ENCODE measurements at regions not wholly inside any gene's neighbourhood (a gene's known extent, or its start where the extent isn't known, plus 50 kb on each side); places are given as distances from the start of the nearest gene placed in this dataset.

- Histone ChIP-seq H3K27ac (ENCODE audit: low read depth, low read length, poor library complexity, severe bottlenecking) (no peak overlapping the region), H3K36me3 (ENCODE audit: insufficient read depth, low read length, poor library complexity, severe bottlenecking) (no peaks in the 10 kb centered on the region), H3K27me3 (replicated peaks; ENCODE audit: insufficient read depth, low read depth, low read length, poor library complexity) (no peaks in the 10 kb centered on the region), H3K4me1 (ENCODE audit: insufficient read depth, low read length, poor library complexity, severe bottlenecking) (no peaks in the 10 kb centered on the region), H3K9me3 (ENCODE audit: low read depth, low read length, poor library complexity, severe bottlenecking) (no peaks in the 10 kb centered on the region), H3K4me3 (ENCODE audit: low read depth, low read length, poor library complexity, severe bottlenecking) (no peak overlapping the region)
- intact Hi-C loops (cut with micrococcal nuclease; ENCODE audit: unreplicated experiment) = no loop called here
- no peak for TF ChIP-seq EZH2 (IDR thresholded peaks at IDR 0.05; ENCODE audit: borderline replicate concordance, low read depth, low read length, poor library complexity, severe bottlenecking)
- TF ChIP-seq CTCF (conservative IDR thresholded peaks at IDR 0.05; ENCODE audit: low read depth, low read length) = no peak
- BruUV-seq (replicated peaks) = no TSS peak
- CTCF ChIA-PET = no interaction called here
- POLR2A ChIA-PET (ENCODE audit: low non-redundant PET) = no interaction called here
- DNase-seq (ENCODE audit: low spot score) = no peak
Observed at GRCh38 chr6:54440549-54440948, 132.3 kb downstream of the TINAG start.

GRCh38 chr6:54441020-54441419, 132.8 kb downstream of the TINAG start:
- H3K27ac ChIP-seq (ENCODE audit: low read depth, low read length, poor library complexity, severe bottlenecking) = no peak overlapping the region
- ChIA-PET POLR2A (ENCODE audit: low non-redundant PET) (no interaction called here), CTCF (no interaction called here)
- no peak for TF ChIP-seq EZH2 (IDR thresholded peaks at IDR 0.05; ENCODE audit: borderline replicate concordance, low read depth, low read length, poor library complexity, severe bottlenecking)
- TF ChIP-seq CTCF (conservative IDR thresholded peaks at IDR 0.05; ENCODE audit: low read depth, low read length) = no peak
- H3K27me3 ChIP-seq (replicated peaks; ENCODE audit: insufficient read depth, low read depth, low read length, poor library complexity) = no peaks in the 10 kb centered on the region
- intact Hi-C loops (cut with micrococcal nuclease; ENCODE audit: unreplicated experiment) = no loop called here
- no TSS peak for BruUV-seq (replicated peaks)
- DNase-seq (ENCODE audit: low spot score) = no peak
- no peak overlapping the region for H3K4me3 ChIP-seq (ENCODE audit: low read depth, low read length, poor library complexity, severe bottlenecking)
- no peaks in the 10 kb centered on the region for H3K4me1 ChIP-seq (ENCODE audit: insufficient read depth, low read length, poor library complexity, severe bottlenecking)
- no peaks in the 10 kb centered on the region for H3K9me3 ChIP-seq (ENCODE audit: low read depth, low read length, poor library complexity, severe bottlenecking)
- H3K36me3 ChIP-seq (ENCODE audit: insufficient read depth, low read length, poor library complexity, severe bottlenecking) = no peaks in the 10 kb centered on the region

GRCh38 chr6:54441687-54442248, 133.5 kb downstream of the TINAG start:
- CTCF ChIA-PET = no interaction called here
- BruUV-seq (replicated peaks) = no TSS peak

More at GRCh38 chr6:54441687-54442248, 133.5 kb downstream of the TINAG start:
- Histone ChIP-seq H3K36me3 (ENCODE audit: insufficient read depth, low read length, poor library complexity, severe bottlenecking) (no peaks in the 10 kb centered on the region), H3K4me3 (ENCODE audit: low read depth, low read length, poor library complexity, severe bottlenecking) (no peak overlapping the region), H3K9me3 (ENCODE audit: low read depth, low read length, poor library complexity, severe bottlenecking) (no peaks in the 10 kb centered on the region), H3K27me3 (replicated peaks; ENCODE audit: insufficient read depth, low read depth, low read length, poor library complexity) (no peaks in the 10 kb centered on the region), H3K27ac (ENCODE audit: low read depth, low read length, poor library complexity, severe bottlenecking) (no peak overlapping the region), H3K4me1 (ENCODE audit: insufficient read depth, low read length, poor library complexity, severe bottlenecking) (no peaks in the 10 kb centered on the region)
- POLR2A ChIA-PET (ENCODE audit: low non-redundant PET) = no interaction called here
- DNase-seq (ENCODE audit: low spot score) = no peak
- TF ChIP-seq CTCF (conservative IDR thresholded peaks at IDR 0.05; ENCODE audit: low read depth, low read length) (no peak), EZH2 (IDR thresholded peaks at IDR 0.05; ENCODE audit: borderline replicate concordance, low read depth, low read length, poor library complexity, severe bottlenecking) (no peak)
- intact Hi-C loops (cut with micrococcal nuclease; ENCODE audit: unreplicated experiment) = no loop called here
